ENCODE measurements at regions not wholly inside any gene's neighbourhood (a gene's known extent, or its start where the extent isn't known, plus 50 kb on each side); places are given as distances from the start of the nearest gene placed in this dataset.

GRCh38 chr3:117109178-117109577 is 399.6 kb downstream of the TUSC7 start:
- ATAC-seq (ENCODE audit: poor library complexity) (no peak), DNase-seq (no peak)
- no peak overlapping the region for H3K4me3 Mint-ChIP-seq
- Histone ChIP-seq H3K27me3 (ENCODE audit: control insufficient read depth in 1 of 2, insufficient read depth in 2 of 2, low read length in 2 of 2) (no peaks in the 10 kb centered on the region), H3K27ac (ENCODE audit: low read depth in 1 of 2, low read length in 2 of 2) (no peak overlapping the region), H3K4me1 (ENCODE audit: insufficient read depth, low read length) (no peaks in the 10 kb centered on the region), H3K9me3 (ENCODE audit: control insufficient read depth in 1 of 2, insufficient read depth in 1 of 2, low read length in 2 of 2) (no peaks in the 10 kb centered on the region), H3K36me3 (ENCODE audit: insufficient read depth, low read length) (no peaks in the 10 kb centered on the region), H3K4me3 (ENCODE audit: low read length) (no peak overlapping the region)
- TF ChIP-seq CTCF (IDR thresholded peaks at IDR 0.05) = no peak
- CTCF ChIA-PET = no interaction called here
- H3K27me3 Mint-ChIP-seq = no peaks in the 10 kb centered on the region
- no peak overlapping the region for H3K27ac Mint-ChIP-seq
- intact Hi-C loops (cut with DNase I, micrococcal nuclease) = no loop called here
- H3K9me3 Mint-ChIP-seq = peaks cover 3% of the 10 kb centered on the region
- no peaks in the 10 kb centered on the region for H3K36me3 Mint-ChIP-seq (ENCODE audit: low read depth)
- POLR2A ChIA-PET = no interaction called here
- no peaks in the 10 kb centered on the region for H3K4me1 Mint-ChIP-seq (ENCODE audit: low read depth)

- no peaks in the 10 kb centered on the region for H3K36me3 Mint-ChIP-seq (ENCODE audit: low read depth)
Observed at GRCh38 chr3:117114517-117115265, 405.1 kb downstream of the TUSC7 start.

GRCh38 chr3:117117188-117117936 is 407.8 kb downstream of the TUSC7 start:
- no peak for TF ChIP-seq CTCF (IDR thresholded peaks at IDR 0.05)
- Mint-ChIP-seq H3K4me3 (no peak overlapping the region), H3K27ac (no peak overlapping the region), H3K4me1 (ENCODE audit: low read depth) (no peaks in the 10 kb centered on the region), H3K27me3 (no peaks in the 10 kb centered on the region), H3K36me3 (ENCODE audit: low read depth) (no peaks in the 10 kb centered on the region), H3K9me3 (no peaks in the 10 kb centered on the region)
- Histone ChIP-seq H3K4me1 (ENCODE audit: insufficient read depth, low read length) (no peaks in the 10 kb centered on the region), H3K9me3 (ENCODE audit: control insufficient read depth in 1 of 2, insufficient read depth in 1 of 2, low read length in 2 of 2) (no peaks in the 10 kb centered on the region), H3K27ac (ENCODE audit: low read depth in 1 of 2, low read length in 2 of 2) (no peak overlapping the region), H3K36me3 (ENCODE audit: insufficient read depth, low read length) (no peaks in the 10 kb centered on the region), H3K27me3 (ENCODE audit: control insufficient read depth in 1 of 2, insufficient read depth in 2 of 2, low read length in 2 of 2) (no peaks in the 10 kb centered on the region), H3K4me3 (ENCODE audit: low read length) (no peak overlapping the region)
- DNase-seq = no peak
- intact Hi-C loops (cut with DNase I, micrococcal nuclease) = no loop called here
- ChIA-PET POLR2A (no interaction called here), CTCF (no interaction called here)
- ATAC-seq (ENCODE audit: poor library complexity) = no peak

More at GRCh38 chr3:117114517-117115265, 405.1 kb downstream of the TUSC7 start:
- intact Hi-C loops (cut with DNase I, micrococcal nuclease) = no loop called here
- ChIA-PET POLR2A (no interaction called here), CTCF (interaction anchor here (0.7 kb wide), 1 partner anchor 323 kb away, joined by 3 read pairs; no protein-coding TSS in a partner anchor)
- ATAC-seq (ENCODE audit: poor library complexity) (no peak), DNase-seq (no peak)
- TF ChIP-seq CTCF (IDR thresholded peaks at IDR 0.05) = no peak
- Mint-ChIP-seq H3K9me3 (no peaks in the 10 kb centered on the region), H3K27me3 (no peaks in the 10 kb centered on the region), H3K27ac (no peak overlapping the region), H3K4me1 (ENCODE audit: low read depth) (no peaks in the 10 kb centered on the region), H3K4me3 (no peak overlapping the region)
- Histone ChIP-seq H3K27me3 (ENCODE audit: control insufficient read depth in 1 of 2, insufficient read depth in 2 of 2, low read length in 2 of 2) (no peaks in the 10 kb centered on the region), H3K9me3 (ENCODE audit: control insufficient read depth in 1 of 2, insufficient read depth in 1 of 2, low read length in 2 of 2) (no peaks in the 10 kb centered on the region), H3K27ac (ENCODE audit: low read depth in 1 of 2, low read length in 2 of 2) (no peak overlapping the region), H3K4me3 (ENCODE audit: low read length) (no peak overlapping the region), H3K4me1 (ENCODE audit: insufficient read depth, low read length) (no peaks in the 10 kb centered on the region), H3K36me3 (ENCODE audit: insufficient read depth, low read length) (no peaks in the 10 kb centered on the region)

Data from CD4-positive, alpha-beta T cell (primary cell).